ENCODE measurements at regions not wholly inside any gene's neighbourhood (a gene's known extent, or its start where the extent isn't known, plus 50 kb on each side); places are given as distances from the start of the nearest gene placed in this dataset.
"Not testable (repeated sequence)": the region's sequence is repeated elsewhere in the genome, so short reads cannot be mapped to it uniquely, and the experiment has no call there.

DNA sequence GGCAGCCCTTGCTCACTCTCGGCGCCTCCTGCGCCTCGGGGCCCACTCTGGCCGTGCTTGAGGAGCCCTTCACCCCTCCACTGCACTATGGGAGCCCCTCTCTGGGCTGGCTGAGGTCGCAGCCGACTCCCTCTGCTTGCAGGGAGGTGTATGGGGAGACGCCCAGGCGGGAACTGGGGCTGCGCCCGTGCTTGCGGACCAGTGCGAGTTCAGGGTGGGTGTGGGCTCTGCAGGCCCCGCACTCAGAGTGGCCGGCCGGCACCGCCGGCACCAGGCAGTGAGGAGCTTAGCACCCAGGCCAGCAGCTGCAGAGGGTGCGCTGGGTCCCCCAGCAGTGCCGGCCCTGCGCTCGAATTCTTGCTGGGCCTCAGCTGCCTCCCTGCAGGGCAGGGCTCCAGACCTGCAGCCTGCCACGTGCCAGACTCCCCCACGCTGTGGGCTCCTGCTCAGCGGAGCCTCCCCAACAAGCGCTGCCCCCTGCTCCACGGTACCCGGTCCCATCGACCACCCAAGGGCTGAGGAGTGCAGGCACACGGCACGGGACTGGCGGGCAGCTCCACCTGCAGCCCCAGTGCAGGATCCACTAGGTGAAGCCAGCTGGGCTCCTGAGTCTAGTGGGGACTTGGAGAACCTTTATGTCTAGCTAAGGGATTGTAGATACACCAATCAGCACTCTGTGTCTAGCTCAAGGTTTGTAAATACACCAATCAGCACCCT lies 54.0 kb upstream of the WWC2 start:
- not testable (repeated sequence) for DNase-seq

DNA sequence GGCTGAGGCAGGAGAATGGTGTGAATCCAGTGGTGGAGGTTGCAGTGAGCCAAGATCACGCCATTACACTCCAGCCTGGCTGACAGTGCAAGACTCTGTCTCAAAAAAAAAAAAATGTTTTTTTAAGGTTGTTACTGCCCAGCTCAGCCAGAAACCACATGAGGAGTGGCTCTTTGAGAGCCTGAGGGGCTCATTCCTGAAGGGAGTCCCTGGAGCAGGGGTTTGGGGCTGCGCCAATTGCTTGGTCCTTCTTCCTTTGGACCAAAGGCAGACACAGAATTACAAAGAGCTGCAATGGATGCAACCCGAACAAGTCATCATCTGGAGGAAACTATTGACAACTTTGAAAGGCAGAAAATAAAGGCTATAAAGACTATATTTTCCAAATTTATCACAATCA lies 60.6 kb upstream of the WWC2 start:
- DNase-seq: no peak

DNA sequence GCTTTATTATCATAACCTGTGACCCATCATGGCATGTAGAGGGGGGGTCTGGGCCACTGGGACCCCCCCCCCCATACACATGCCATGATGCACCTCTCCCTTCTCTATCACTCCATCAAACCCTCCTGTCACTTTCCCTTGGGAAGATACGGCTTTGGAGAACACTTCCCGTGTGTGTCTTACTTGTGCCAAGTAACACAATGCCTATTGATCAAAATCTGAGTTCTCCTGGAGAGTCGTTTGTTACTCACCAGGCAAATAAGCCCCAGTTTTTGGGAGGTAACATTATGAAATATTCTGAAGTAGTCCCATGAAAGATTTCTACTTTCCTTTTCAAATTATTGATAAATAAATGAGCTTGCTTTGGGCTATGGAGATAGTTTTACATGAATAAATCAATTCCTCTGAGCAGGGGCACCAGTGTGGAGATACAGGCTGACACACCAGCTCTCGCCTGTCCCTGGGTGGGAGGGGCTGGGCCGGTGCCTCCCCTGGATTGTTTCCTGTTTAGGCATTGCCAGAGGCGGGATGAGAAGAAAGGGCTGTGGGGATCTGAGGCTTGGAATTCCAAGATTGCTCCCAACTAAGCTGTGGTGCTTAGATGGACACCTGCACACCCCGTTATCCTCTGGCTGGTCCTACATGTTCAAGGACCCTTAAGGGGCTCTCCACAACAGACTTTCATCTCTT lies 63.2 kb upstream of the WWC2 start:
- DNase-seq: no peak

DNA sequence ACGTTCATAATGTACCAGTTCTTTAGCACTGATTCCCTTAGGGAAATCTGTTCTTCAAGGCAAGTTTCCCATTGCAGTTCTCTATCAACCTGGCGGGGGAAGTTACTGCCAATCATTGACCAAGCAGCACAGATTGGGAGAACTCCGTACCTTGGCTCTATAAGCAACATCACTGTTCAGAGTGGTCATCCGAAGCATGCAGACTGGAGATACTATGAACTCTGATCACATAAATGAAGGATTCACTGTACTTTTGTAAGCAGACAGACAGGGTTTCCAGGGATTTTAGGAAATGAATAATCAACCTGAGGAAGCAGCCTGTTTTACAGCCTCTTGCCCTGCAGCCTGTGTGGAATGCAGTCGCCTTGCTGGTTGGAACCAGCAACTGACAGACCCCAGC lies 63.8 kb upstream of the WWC2 start:
- no peak for DNase-seq

DNA sequence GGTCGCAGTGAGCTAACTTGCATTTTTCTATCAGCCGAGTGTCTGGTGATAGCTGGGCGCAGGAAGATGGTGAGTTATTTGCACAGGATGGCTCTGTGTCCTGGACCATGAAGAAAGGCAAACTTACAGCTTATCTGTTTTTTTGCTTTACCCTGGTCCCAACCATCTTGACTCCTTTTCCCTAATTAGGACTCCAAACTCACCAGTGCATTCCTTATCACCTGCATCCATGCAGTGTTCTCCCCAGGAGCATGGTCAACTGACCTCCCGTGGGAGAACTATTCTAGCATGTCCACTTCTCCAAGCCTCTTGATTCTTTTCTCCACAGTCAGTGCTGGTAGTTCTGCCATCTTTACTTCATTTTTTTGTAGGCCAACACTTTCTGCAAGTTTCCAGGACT lies 68.2 kb upstream of the WWC2 start:
- DNase-seq: no peak

DNA sequence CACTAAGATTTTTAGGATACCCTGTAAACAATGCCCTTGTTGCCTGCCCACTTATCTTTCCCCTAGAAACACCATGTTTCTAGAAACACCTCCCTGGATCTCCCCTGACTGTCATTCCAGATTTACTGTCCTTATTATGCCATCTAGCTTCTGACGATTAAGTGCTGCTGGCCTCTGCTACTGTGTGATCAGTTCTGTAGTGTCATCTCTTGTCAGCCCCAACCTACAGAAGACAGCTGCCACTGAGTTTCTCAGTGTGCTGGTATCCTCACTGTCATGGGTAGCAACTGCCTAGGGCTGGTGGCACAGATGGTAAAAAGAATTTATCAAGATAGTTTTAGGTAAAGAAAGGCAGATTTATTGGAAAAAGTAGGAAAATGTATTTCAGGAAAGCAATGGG lies 68.7 kb upstream of the WWC2 start:
- no peak for DNase-seq

DNA sequence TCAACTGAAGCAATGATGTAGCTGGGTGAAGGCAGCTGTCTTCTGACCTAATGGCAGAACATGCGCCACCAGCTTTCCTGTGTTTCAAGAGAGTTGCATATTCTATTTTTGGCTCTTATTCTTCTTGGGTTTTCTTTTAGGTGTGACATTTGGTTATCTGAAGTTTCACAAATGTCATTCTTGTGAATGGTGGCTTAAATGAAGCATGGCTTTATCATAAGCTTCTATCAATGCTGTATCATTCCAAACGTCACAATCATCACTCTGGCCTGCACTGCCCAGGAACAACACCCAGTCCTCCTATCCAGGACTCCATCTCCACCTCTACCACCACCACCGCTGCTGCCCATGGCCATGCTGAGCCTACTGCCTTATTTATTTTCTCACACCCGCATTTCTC lies 69.7 kb upstream of the WWC2 start:
- no peak for DNase-seq

DNA sequence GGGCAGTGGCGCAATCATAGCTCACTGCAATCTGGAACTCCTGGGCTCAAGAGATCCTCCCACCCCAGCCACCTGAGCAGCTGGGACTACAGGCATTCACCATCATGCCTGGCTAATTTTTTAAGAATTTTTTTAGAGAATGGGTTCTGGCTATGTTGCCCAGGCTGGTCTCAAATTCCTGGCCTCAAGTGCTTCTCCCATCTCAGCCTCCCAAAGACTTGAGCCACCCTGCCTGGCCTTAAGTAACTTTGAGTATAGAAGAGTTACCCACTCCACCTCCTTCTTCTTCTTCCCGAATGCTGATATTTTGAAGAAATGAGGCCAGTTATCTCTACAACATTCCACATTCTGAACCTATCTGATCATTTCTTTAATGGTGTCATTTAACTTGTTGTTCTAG lies 72.4 kb upstream of the WWC2 start:
- no peak for DNase-seq

DNA sequence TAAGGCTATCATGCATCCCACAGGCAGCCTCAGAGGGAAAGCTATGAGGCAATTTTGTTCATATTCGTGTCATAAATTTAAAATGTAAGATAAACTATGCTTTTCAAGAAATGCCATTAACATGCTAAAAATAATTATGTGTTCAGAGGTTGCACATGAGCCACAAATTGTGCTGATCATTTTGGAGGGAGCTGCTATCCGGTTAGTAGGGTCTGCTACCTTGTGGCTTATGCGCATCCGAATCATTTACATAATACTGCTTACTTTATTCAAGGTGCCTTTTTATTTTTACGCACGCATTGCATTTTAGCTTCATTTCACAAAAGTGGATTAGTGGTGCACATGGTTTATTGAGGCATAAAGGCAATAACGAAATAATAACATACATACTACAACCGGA lies 76.4 kb upstream of the WWC2 start:
- DNase-seq: no peak

DNA sequence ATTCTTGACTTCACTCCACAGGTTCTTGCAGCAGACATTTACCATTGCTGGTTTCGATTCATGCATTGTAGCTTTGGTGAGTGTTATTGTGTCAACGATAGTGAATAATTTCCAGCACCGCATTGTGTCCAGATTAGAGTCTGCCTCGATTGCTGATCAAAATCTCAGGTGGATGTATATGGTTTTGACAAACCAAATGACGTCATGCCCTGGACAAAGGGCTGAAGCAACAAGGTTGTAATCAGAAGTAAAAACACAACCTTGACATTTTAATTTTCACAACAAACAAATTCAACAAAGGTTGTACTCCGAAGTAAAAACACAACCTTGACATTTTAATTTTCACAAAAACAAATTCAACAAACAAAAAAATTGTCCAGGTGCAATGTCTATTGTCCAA lies 81.1 kb upstream of the WWC2 start:
- DNase-seq: no peak

DNA sequence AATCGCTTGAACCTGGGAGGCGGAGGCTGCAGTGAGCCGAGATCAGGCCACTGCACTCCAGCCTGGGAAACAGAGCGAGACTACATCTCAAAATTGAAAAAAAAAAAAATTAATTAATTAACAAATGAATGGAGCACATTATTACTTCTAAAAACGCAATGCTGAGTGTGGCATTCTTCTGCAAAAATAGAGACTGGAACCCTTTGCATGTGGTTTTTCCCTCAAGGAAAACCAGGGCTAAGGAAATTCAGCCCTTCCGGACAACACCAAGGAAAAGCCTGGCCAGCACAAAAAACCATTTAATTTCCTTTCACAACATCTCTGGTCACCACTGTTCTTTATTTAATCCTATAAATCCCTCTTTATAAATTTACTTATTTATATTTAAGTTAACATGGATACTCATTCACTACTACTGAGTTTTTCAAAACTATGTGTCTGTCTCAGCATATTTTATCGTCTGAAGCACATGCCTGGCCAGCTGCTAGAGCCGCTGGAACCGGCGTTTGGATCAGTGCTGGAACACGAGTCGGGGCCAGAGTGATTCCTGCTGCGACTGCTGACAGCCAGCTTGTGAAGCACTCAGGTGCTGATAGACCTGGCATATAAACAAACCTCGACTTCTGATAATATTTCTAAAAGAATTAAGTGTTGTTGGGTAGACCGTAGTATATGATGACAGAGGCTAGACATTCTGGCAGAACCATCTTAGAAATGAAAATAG lies 84.5 kb upstream of the WWC2 start:
- DNase-seq: no peak

DNA sequence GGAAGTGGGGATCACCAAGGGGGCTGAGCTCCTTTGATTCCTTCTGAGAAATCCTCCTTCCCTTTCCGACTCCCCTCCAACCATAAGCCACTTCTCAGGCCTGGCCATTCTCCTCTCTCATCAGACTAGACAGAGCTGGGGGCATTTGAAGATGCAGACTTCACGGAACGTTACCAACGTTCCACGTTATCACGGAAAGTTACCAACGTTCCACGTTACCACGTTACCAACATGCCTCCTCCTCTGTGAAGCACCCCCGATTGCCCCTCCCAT lies 85.4 kb upstream of the WWC2 start:
- DNase-seq: no peak

DNA sequence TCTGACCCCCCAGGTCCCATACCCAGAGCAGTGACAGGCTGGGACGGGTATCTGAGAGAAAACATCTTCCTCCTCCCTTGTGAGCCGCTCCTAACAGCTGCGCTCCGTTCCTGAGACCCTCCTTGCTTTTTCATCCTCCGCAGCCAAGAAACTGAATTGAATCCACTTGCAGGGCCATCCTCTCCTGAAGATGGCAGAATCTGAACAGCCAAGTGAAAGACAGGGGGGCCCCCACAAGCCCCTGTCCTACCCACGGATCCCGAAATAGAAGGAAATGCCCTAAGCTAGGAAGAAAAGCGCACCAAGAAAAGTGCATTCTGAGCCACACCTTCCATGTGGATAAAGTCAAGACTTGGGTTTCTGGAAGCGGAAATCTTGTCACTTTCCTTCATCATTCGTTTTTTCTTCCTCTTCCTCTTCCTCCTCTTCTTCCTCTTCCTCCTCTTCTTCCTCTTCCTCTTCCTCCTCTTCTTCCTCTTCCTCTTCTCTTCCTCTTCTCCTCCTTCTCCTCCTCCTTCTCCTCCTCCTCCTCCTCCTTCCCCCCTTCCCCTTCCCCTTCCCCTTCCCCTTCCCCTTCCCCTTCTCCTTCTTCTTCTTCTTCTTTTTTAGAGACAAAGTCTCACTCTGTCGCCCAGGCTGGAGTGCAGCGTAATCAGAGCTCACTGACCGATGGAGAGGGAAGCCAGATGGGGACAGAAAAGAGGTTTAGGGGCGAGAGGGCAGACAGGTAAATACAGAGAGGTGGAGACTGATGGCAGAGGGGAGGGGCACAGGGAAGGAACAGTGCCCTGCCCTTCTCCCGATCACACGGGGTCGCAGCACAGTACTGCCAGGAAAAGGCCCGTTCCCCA lies 86.0 kb upstream of the WWC2 start:
- DNase-seq: no peak

DNA sequence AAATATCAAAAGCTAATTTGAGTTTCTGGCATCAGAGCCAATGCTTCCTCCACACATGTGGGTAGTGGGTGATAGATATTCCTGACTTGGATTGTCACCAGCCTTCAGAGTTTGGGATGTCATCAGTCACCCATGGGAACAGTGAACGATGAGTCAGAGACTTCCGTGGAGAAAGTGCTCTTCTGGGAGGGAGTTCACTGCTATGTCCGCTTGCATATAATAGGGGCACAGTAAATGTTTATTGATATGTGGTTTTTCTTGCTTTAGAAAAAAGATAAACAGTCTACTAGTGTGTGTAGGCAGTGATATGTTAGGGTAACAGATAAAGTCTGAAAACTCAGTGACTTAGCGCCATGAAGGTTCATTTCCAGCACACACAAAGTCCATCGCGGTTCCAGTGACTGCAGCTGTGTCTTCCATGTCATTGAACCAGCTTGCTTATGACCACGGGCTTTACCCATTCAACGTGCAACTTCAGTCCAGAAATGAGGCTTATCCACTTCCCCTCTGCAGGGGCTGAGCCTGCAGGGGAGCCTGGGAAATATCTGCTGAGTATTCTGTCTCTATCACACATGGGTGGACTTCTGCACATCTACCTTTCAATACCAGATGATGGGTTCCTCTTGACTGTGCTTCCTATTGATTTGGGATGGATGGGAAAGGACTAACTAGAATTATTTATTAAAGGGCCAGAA lies 87.7 kb upstream of the WWC2 start:
- no peak for DNase-seq

DNA sequence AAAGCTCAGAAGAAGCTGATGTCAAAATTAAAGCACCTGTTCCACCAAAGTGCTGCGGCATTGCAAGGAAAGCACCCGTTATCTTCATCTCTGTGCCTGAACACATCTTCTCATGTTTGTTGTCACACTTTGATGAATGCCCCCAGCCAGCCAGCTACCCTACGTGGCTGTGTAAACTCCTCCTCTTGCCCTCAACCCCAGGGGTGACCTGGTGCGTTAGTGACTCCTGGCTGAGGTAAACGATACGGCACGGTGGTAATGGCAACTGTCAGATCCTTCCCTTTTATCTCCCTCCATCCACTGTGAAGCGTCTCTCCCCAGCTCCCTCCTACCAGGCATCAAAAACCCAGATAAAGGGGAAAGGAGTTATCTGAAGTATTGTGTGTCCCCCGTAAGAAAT lies 90.6 kb upstream of the WWC2 start:
- no peak for DNase-seq

DNA sequence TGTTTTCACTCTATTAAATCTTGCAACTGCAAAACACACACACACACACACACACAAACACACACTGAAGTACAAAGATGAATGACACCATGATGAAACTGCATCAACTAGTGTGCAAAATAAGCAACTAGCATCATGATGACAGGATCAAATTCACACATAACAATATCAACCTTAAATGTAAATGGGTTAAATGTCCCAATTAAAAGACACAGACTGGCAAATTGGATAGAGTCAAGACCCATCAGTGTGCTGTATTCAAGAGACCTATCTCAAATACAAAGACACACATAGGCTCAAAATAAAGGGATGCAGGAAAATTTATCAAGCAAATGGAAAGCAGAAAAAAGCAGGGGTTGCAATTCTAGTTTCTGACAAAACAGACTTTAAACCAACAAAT lies 87.2 kb upstream of the DCTD start:
- not testable (repeated sequence) for DNase-seq

DNA sequence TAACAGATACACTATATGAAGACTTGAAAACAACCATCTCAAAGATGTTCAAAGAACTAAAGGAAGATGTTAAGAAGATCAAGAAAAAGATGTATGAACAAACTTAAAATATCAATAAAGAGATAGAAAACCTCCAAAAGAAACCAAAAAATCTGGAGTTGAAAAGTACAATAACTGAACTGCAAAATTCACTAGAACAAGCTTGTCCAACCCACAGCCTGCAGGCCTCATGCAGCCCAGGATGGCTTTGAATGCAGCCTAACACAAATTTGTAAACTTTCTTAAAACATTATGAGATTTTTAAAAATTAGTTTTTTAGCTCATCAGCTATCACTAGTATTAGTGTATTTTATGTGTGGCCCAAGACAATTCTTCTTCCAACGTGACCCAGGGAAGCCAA lies 77.0 kb upstream of the DCTD start:
- DNase-seq: no peak

DNA sequence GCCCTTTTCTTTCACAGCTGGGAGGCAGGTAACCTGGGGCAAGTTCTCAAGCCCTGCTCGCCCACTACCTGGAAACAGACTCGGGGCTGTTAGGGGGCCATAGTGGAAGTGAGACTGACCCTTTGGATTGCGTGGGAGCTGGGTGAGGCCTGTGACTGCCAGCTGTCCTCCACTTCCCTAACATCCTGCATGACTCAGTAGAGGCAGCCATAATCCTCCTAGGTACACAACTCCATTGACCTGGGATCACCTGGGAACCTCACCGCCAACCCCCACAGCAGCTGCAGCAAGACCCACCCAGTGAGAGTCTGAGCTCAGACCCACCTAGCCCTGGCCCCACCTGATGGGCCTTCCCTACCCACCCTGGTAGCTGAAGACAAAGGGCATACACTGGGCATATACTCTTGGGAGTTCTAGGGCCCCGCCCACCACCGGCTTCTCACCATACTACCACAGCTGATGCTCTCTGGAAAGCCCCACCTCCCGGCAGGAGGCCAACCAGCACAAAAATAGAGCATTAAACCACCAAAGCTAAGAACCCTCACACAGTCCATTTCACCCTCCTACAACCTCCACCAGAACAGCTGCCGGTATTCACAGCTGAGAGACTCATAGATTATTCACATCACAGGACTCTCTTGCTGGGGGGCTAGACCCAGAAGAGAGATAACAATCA lies 61.1 kb upstream of the DCTD start:
- DNase-seq: no peak

DNA sequence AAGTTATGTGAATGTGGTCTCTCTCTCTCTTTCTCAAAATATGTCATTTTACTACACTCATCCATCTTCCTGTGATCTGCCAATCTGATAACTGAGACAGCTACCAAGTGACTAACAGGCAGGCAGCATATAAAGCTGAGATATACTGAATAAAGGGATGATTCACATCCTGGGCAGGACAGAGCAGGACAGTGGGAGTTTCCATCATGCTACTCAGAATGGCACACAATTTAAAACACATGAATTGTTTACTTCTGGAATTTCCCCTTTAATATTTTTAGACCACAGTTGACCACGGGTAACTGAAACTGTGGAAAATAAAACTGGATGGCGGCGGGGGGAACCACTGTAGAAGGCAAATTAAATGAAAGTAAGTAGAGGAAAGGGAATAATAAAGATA lies 58.6 kb upstream of the DCTD start:
- no peak for DNase-seq

DNA sequence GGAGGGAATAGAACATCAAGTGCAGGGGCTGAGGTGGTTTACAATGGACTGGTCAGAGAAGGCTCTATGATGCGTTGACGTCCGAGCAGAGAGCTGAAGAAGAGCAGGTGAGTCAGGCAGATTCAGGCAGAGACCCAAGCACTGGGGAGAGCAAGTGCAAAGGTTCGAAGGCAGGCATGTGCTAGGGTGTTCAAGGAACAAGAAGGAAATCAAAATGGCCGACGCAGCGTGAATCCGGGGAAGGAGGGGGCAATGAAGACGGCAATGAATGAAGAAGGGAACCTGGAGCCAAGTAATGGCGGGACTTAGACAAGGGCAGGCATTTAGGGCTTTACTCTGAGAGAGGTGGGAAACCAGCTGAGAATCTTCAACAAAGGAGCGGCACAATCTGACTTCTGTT lies 56.8 kb upstream of the DCTD start:
- no peak for DNase-seq

DNA sequence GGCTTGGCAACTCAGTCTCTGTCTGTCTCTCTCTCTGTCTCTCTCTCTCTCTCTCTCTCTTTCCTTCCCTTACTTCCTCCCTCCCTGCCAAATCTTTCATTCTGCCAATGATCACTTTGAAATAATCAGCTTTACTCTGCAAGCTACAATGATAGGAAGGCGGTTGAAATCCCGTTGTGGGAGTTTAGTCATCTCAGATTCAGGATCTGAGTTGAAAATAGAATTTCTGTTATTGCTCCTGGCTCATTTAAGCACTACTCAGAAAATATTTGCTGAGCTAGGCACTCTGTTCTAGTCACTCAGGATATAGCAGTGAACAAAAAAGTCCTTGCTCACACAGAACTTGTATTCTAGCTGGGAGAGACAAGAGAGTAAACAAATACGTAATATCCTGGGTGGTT lies 56.3 kb upstream of the DCTD start:
- DNase-seq: no peak

DNA sequence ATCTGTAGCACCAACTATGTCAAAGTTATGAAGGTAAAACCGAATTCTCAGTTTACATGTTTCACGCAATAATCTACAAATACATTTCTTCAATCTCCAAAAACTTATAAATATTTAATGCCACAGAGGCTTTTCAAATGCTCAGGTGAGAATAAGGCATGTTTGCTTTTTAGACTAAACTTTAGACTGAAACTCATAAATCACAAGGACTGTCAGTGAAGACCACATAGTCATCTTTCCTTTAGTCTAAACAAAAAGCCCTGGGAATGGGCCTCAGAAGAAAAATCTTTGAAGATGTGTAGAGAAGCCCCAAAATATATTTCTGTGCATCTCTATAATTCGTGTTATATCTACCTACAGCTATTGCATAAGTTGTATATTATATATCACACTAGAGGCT lies 54.5 kb upstream of the DCTD start:
- no peak for DNase-seq

Measured in SHP77 (cell line).